Hepatocyte (in vitro differentiated cells): ENCODE measurements at regions not wholly inside any gene's neighbourhood (a gene's known extent, or its start where the extent isn't known, plus 50 kb on each side); places are given as distances from the start of the nearest gene placed in this dataset.
"Not testable (repeated sequence)": the region's sequence is repeated elsewhere in the genome, so short reads cannot be mapped to it uniquely, and the experiment has no call there.

Experiments
- DNase-seq: peaks from one replicate; pipeline ENCODE4 v3.0.0-alpha.2; 2016; ENCODE audit warnings: low spot score
- H2AFZ ChIP-seq: fragments of 200-600 bp; sonication (generic); 2 replicates; pipeline ENCODE4 v1.6.0; 2016; ENCODE audit warnings: antibody characterized with exemption, mild to moderate bottlenecking
- H3K27ac ChIP-seq: fragments of 200-600 bp; sonication (generic); 2 replicates; pipeline ENCODE4 v1.5.1; 2016; ENCODE audit warnings: mild to moderate bottlenecking
- H3K27me3 ChIP-seq: fragments of 200-600 bp; sonication (generic); 2 replicates; pipeline ENCODE4 v1.6.1; 2016
- H3K36me3 ChIP-seq: fragments of 200-600 bp; sonication (generic); replicated peaks from 2 replicates; pipeline ENCODE4 v1.5.1; 2016; ENCODE audit warnings: low read depth; ENCODE audit not compliant: insufficient read depth
- H3K4me1 ChIP-seq: fragments of 200-600 bp; sonication (generic); 2 replicates; pipeline ENCODE4 v1.5.1; 2016; ENCODE audit warnings: mild to moderate bottlenecking, moderate library complexity; ENCODE audit not compliant: insufficient read depth
- H3K4me2 ChIP-seq: fragments of 200-600 bp; sonication (generic); 2 replicates; pipeline ENCODE4 v1.6.0; 2016
- H3K4me3 ChIP-seq: fragments of 200-600 bp; sonication (generic); 2 replicates; pipeline ENCODE4 v1.5.1; 2016; ENCODE audit warnings: mild to moderate bottlenecking
- H3K79me2 ChIP-seq: fragments of 200-600 bp; sonication (generic); 2 replicates; pipeline ENCODE4 v1.6.0; 2017; ENCODE audit warnings: mild to moderate bottlenecking
- H3K9me2 ChIP-seq: fragments of 200-600 bp; sonication (generic); replicated peaks from 2 replicates; pipeline ENCODE4 v1.6.0; 2017; ENCODE audit warnings: mild to moderate bottlenecking; ENCODE audit not compliant: insufficient read depth
- H3K9me3 ChIP-seq: fragments of 200-600 bp; sonication (generic); 2 replicates; pipeline ENCODE4 v1.5.1; 2016; ENCODE audit warnings: low read depth, mild to moderate bottlenecking
- H4K20me1 ChIP-seq: fragments of 200-600 bp; sonication (generic); 2 replicates; pipeline ENCODE4 v1.6.0; 2016; ENCODE audit warnings: mild to moderate bottlenecking; ENCODE audit not compliant: insufficient read depth, poor library complexity, severe bottlenecking
- CTCF ChIP-seq: fragments of 200-600 bp; sonication (generic); IDR thresholded peaks from 2 replicates; pipeline ENCODE4 v1.5.1; 2016; ENCODE audit warnings: antibody characterized with exemption, mild to moderate bottlenecking; ENCODE audit not compliant: poor library complexity
- EZH2 ChIP-seq: fragments of 200-600 bp; sonication (generic); IDR thresholded peaks from 2 replicates; pipeline ENCODE4 v1.6.1; 2016; ENCODE audit warnings: antibody characterized with exemption, mild to moderate bottlenecking, borderline replicate concordance
- EZH2phosphoT487 ChIP-seq: fragments of 200-600 bp; sonication (generic); IDR thresholded peaks from one replicate; pipeline ENCODE4 v1.6.1; 2018; ENCODE audit warnings: antibody characterized with exemption, mild to moderate bottlenecking, low read depth, moderate library complexity; ENCODE audit not compliant: unreplicated experiment, severe bottlenecking
- WGBS: methylation state at CpG from one replicate; pipeline ENCODE4 v1.1.6; 2016; ENCODE audit warnings: low lambda C conversion rate; ENCODE audit errors: missing lambda C conversion rate; 5-methylcytosine and 5-hydroxymethylcytosine counted together

GRCh38 chr7:119964788-119965542 is 308.0 kb upstream of the KCND2 start:
- Histone ChIP-seq H3K36me3 (no peaks in the 10 kb centered on the region), H4K20me1 (no peaks in the 10 kb centered on the region), H3K27ac (no peak overlapping the region), H3K9me3 (no peaks in the 10 kb centered on the region), H2AFZ (peak overlapping the region; percentile 13), H3K9me2 (peaks cover 3% of the 10 kb centered on the region), H3K27me3 (no peaks in the 10 kb centered on the region), H3K79me2 (no peaks in the 10 kb centered on the region), H3K4me2 (no peak overlapping the region), H3K4me3 (no peak overlapping the region), H3K4me1 (no peaks in the 10 kb centered on the region)
- 64% methylated on average over 1 of the region's 1 CpG for WGBS
- DNase-seq: no peak
- TF ChIP-seq CTCF (no peak), EZH2phosphoT487 (no peak), EZH2 (no peak)

GRCh38 chr7:119967221-119967620 is 305.8 kb upstream of the KCND2 start:
- H3K4me1 ChIP-seq: no peaks in the 10 kb centered on the region
- TF ChIP-seq EZH2: no peak
- TF ChIP-seq EZH2phosphoT487: no peak
- no peak for TF ChIP-seq CTCF
- no peak overlapping the region for H2AFZ ChIP-seq
- WGBS: 83% methylated on average over 4 of the region's 4 CpGs
- H3K4me3 ChIP-seq: no peak overlapping the region
- no peak overlapping the region for H3K27ac ChIP-seq
- no peaks in the 10 kb centered on the region for H3K9me2 ChIP-seq
- H3K36me3 ChIP-seq: no peaks in the 10 kb centered on the region
- no peaks in the 10 kb centered on the region for H3K27me3 ChIP-seq
- no peaks in the 10 kb centered on the region for H3K79me2 ChIP-seq
- no peaks in the 10 kb centered on the region for H4K20me1 ChIP-seq
- no peak for DNase-seq
- H3K4me2 ChIP-seq: no peak overlapping the region
- no peaks in the 10 kb centered on the region for H3K9me3 ChIP-seq

GRCh38 chr7:119968411-119968810 is 304.6 kb upstream of the KCND2 start:
- DNase-seq, H2AFZ ChIP-seq, H3K9me3 ChIP-seq, H3K4me3 ChIP-seq, H3K36me3 ChIP-seq, H3K4me1 ChIP-seq, H3K9me2 ChIP-seq, H3K27ac ChIP-seq, H3K27me3 ChIP-seq, H4K20me1 ChIP-seq, H3K4me2 ChIP-seq, H3K79me2 ChIP-seq: not testable (repeated sequence)
- 92% methylated on average over 3 of the region's 3 CpGs for WGBS

GRCh38 chr7:119969054-119969453 is 303.9 kb upstream of the KCND2 start:
- Histone ChIP-seq H3K4me2 (no peak overlapping the region), H3K4me1 (no peaks in the 10 kb centered on the region), H3K79me2 (no peaks in the 10 kb centered on the region), H3K36me3 (no peaks in the 10 kb centered on the region), H3K27ac (no peak overlapping the region), H4K20me1 (no peaks in the 10 kb centered on the region), H3K4me3 (no peak overlapping the region), H2AFZ (no peak overlapping the region), H3K27me3 (no peaks in the 10 kb centered on the region), H3K9me3 (no peaks in the 10 kb centered on the region), H3K9me2 (no peaks in the 10 kb centered on the region)
- DNase-seq: no peak
- TF ChIP-seq EZH2phosphoT487 (no peak), EZH2 (no peak), CTCF (no peak)
- WGBS: 47% methylated on average over 1 of the region's 1 CpG
